Memory B cell (primary cell): ENCODE measurements at regions not wholly inside any gene's neighbourhood (a gene's known extent, or its start where the extent isn't known, plus 50 kb on each side); places are given as distances from the start of the nearest gene placed in this dataset.

ENCODE experiments used
- ATAC-seq: fragments of 150-1000 bp; cut with Tn5 transposase; 2 replicates; pipeline ENCODE4 v1.10.0; 2021; ENCODE audit warnings: low read depth, mild to moderate bottlenecking, moderate library complexity
- DNase-seq, 2 donors: peaks; one replicate each; pipeline ENCODE4 v3.0.0; 2022; ENCODE audit warnings: low spot score in 2 of 2
- H3K27ac Mint-ChIP-seq: one replicate; pipeline ENCODE4 v1.8.0; 2022; ENCODE audit warnings: mild to moderate bottlenecking, moderate library complexity, mixed read lengths
- H3K27me3 Mint-ChIP-seq: one replicate; pipeline ENCODE4 v1.8.0; 2022; ENCODE audit warnings: mixed read lengths
- H3K36me3 Mint-ChIP-seq: one replicate; pipeline ENCODE4 v1.8.0; 2022; ENCODE audit warnings: mild to moderate bottlenecking, mixed read lengths
- H3K4me1 Mint-ChIP-seq: one replicate; pipeline ENCODE4 v1.8.0; 2022; ENCODE audit warnings: mixed read lengths
- H3K4me3 Mint-ChIP-seq: one replicate; pipeline ENCODE4 v1.8.0; 2022; ENCODE audit warnings: mild to moderate bottlenecking, moderate library complexity, mixed read lengths
- H3K9me3 Mint-ChIP-seq: one replicate; pipeline ENCODE4 v1.8.0; 2022; ENCODE audit warnings: mixed read lengths

- Mint-ChIP-seq H3K27me3 (peaks cover 2% of the 10 kb centered on the region), H3K27ac (no peak overlapping the region), H3K36me3 (no peaks in the 10 kb centered on the region), H3K4me3 (no peak overlapping the region), H3K9me3 (no peaks in the 10 kb centered on the region), H3K4me1 (no peaks in the 10 kb centered on the region)
- ATAC-seq (peak; percentile 35), DNase-seq (no peak)
Measured at GRCh38 chr12:42660968-42661937, 71.7 kb upstream of the PRICKLE1 start.

- Mint-ChIP-seq H3K4me3 (no peak overlapping the region), H3K4me1 (no peaks in the 10 kb centered on the region), H3K27me3 (peaks cover 2% of the 10 kb centered on the region), H3K9me3 (no peaks in the 10 kb centered on the region), H3K36me3 (no peaks in the 10 kb centered on the region), H3K27ac (no peak overlapping the region)
- DNase-seq, result no peak
- ATAC-seq, result no peak
Measured at GRCh38 chr12:42660117-42660516, 70.6 kb upstream of the PRICKLE1 start.

GRCh38 chr12:42652048-42652447 is 62.5 kb upstream of the PRICKLE1 start:
- no peaks in the 10 kb centered on the region for H3K36me3 Mint-ChIP-seq
- H3K9me3 Mint-ChIP-seq, result no peaks in the 10 kb centered on the region
- DNase-seq (no peak), ATAC-seq (no peak)
- no peak overlapping the region for H3K4me3 Mint-ChIP-seq
- H3K27me3 Mint-ChIP-seq, result no peaks in the 10 kb centered on the region
- no peak overlapping the region for H3K27ac Mint-ChIP-seq
- no peaks in the 10 kb centered on the region for H3K4me1 Mint-ChIP-seq

GRCh38 chr12:42648061-42648460 is 58.5 kb upstream of the PRICKLE1 start:
- no peaks in the 10 kb centered on the region for H3K27me3 Mint-ChIP-seq
- H3K27ac Mint-ChIP-seq, result no peak overlapping the region
- H3K4me3 Mint-ChIP-seq, result no peak overlapping the region
- H3K4me1 Mint-ChIP-seq, result no peaks in the 10 kb centered on the region
- DNase-seq, result no peak
- no peak for ATAC-seq
- no peaks in the 10 kb centered on the region for H3K36me3 Mint-ChIP-seq
- no peaks in the 10 kb centered on the region for H3K9me3 Mint-ChIP-seq

GRCh38 chr12:42643881-42644579 is 54.5 kb upstream of the PRICKLE1 start:
- no peaks in the 10 kb centered on the region for H3K4me1 Mint-ChIP-seq
- ATAC-seq (no peak), DNase-seq (no peak)
- H3K36me3 Mint-ChIP-seq, result no peaks in the 10 kb centered on the region
- H3K27ac Mint-ChIP-seq, result no peak overlapping the region
- peaks cover 6% of the 10 kb centered on the region for H3K27me3 Mint-ChIP-seq
- H3K9me3 Mint-ChIP-seq, result no peaks in the 10 kb centered on the region
- H3K4me3 Mint-ChIP-seq, result no peak overlapping the region

- Mint-ChIP-seq H3K27me3 (peaks cover 9% of the 10 kb centered on the region), H3K4me1 (no peaks in the 10 kb centered on the region), H3K4me3 (no peak overlapping the region), H3K36me3 (no peaks in the 10 kb centered on the region), H3K27ac (no peak overlapping the region), H3K9me3 (no peaks in the 10 kb centered on the region)
- DNase-seq (no peak), ATAC-seq (no peak)
Measured at GRCh38 chr12:42641221-42641885, 51.8 kb upstream of the PRICKLE1 start.

GRCh38 chr12:42640391-42640790 is 50.8 kb upstream of the PRICKLE1 start:
- H3K27me3 Mint-ChIP-seq, result peaks cover 9% of the 10 kb centered on the region
- no peaks in the 10 kb centered on the region for H3K9me3 Mint-ChIP-seq
- no peaks in the 10 kb centered on the region for H3K4me1 Mint-ChIP-seq
- no peak overlapping the region for H3K27ac Mint-ChIP-seq
- no peak overlapping the region for H3K4me3 Mint-ChIP-seq
- ATAC-seq (no peak), DNase-seq (no peak)
- no peaks in the 10 kb centered on the region for H3K36me3 Mint-ChIP-seq

- H3K27ac Mint-ChIP-seq, result no peak overlapping the region
- no peak for ATAC-seq
- H3K9me3 Mint-ChIP-seq, result no peaks in the 10 kb centered on the region
- H3K4me1 Mint-ChIP-seq, result no peaks in the 10 kb centered on the region
- no peak for DNase-seq
- peaks cover 9% of the 10 kb centered on the region for H3K27me3 Mint-ChIP-seq
- H3K36me3 Mint-ChIP-seq, result no peaks in the 10 kb centered on the region
- H3K4me3 Mint-ChIP-seq, result no peak overlapping the region
Measured at GRCh38 chr12:42639556-42639955, 50.0 kb upstream of the PRICKLE1 start.
